HEK293T (cell line): ENCODE measurements at regions not wholly inside any gene's neighbourhood (a gene's known extent, or its start where the extent isn't known, plus 50 kb on each side); places are given as distances from the start of the nearest gene placed in this dataset.
"Not testable (repeated sequence)": the region's sequence is repeated elsewhere in the genome, so short reads cannot be mapped to it uniquely, and the experiment has no call there.

Source experiments
- CTCF ChIA-PET: fragments of 350-600 bp; formaldehyde crosslinking; extraction: SDS; loops from one replicate; lab custom pipeline; 2021; ENCODE audit warnings: antibody characterized with exemption, inconsistent platforms; lab: Yijun Ruan, JAX
- POLR2A ChIA-PET: fragments of 350-600 bp; formaldehyde crosslinking; extraction: SDS; loops from one replicate; lab custom pipeline; 2020; ENCODE audit warnings: antibody characterized with exemption, inconsistent platforms; lab: Yijun Ruan, JAX
- DNase-seq: peaks from one replicate; pipeline ENCODE4 v3.0.0; 2012; ENCODE audit warnings: mixed read lengths; ENCODE audit errors: extremely low spot score
- ARNT ChIP-seq: fragments of 450-650 bp; IDR thresholded peaks from 2 replicates; pipeline ENCODE4 v1.6.1; 2017; ENCODE audit warnings: mild to moderate bottlenecking
- BHLHE40 ChIP-seq: fragments of 450-650 bp; IDR thresholded peaks from 2 replicates; pipeline ENCODE4 v1.6.1; 2016; ENCODE audit warnings: mild to moderate bottlenecking, moderate library complexity, borderline replicate concordance
- CTBP1 ChIP-seq: fragments of 450-650 bp; IDR thresholded peaks from 2 replicates; pipeline ENCODE4 v1.6.1; 2016; ENCODE audit warnings: borderline replicate concordance
- ELF4 ChIP-seq: fragments of 450-650 bp; IDR thresholded peaks from 2 replicates; pipeline ENCODE4 v1.6.1; 2017; ENCODE audit warnings: antibody characterized with exemption
- FOXA1 ChIP-seq: fragments of 450-650 bp; IDR thresholded peaks from 2 replicates; pipeline ENCODE4 v1.6.1; 2016; ENCODE audit warnings: mild to moderate bottlenecking
- FOXK2 ChIP-seq: fragments of 450-650 bp; IDR thresholded peaks from 2 replicates; pipeline ENCODE4 v1.6.1; 2016; ENCODE audit warnings: mild to moderate bottlenecking
- FOXM1 ChIP-seq: fragments of 450-650 bp; IDR thresholded peaks from 2 replicates; pipeline ENCODE4 v1.6.1; 2017; ENCODE audit warnings: mild to moderate bottlenecking, borderline replicate concordance
- HDGF ChIP-seq: fragments of 450-650 bp; IDR thresholded peaks from 2 replicates; pipeline ENCODE4 v1.6.1; 2017; ENCODE audit warnings: antibody characterized with exemption, borderline replicate concordance
- L3MBTL2 ChIP-seq: fragments of 450-650 bp; conservative IDR thresholded peaks from 2 replicates; pipeline ENCODE4 v1.6.1; 2016; ENCODE audit warnings: mild to moderate bottlenecking
- LEF1 ChIP-seq: fragments of 450-650 bp; IDR thresholded peaks from 2 replicates; pipeline ENCODE4 v1.6.1; 2017; ENCODE audit warnings: mild to moderate bottlenecking, borderline replicate concordance
- NFRKB ChIP-seq: fragments of 450-650 bp; IDR thresholded peaks from 2 replicates; pipeline ENCODE4 v1.6.1; 2016; ENCODE audit warnings: mild to moderate bottlenecking, moderate library complexity
- SP1 ChIP-seq: fragments of 450-650 bp; IDR thresholded peaks from 2 replicates; pipeline ENCODE4 v1.6.1; 2017
- SUZ12 ChIP-seq: fragments of 450-650 bp; IDR thresholded peaks from 2 replicates; pipeline ENCODE4 v1.6.1; 2016; ENCODE audit warnings: mild to moderate bottlenecking
- TARDBP ChIP-seq: fragments of 450-650 bp; IDR thresholded peaks from 2 replicates; pipeline ENCODE4 v1.6.1; 2016
- ZNF384 ChIP-seq: fragments of 450-650 bp; IDR thresholded peaks from 2 replicates; pipeline ENCODE4 v1.6.1; 2016
- TF ChIP-seq, protein P1 (sequence below): fragments of 450-650 bp; IDR thresholded peaks from 2 replicates; pipeline ENCODE4 v1.6.1; 2016

DNA sequence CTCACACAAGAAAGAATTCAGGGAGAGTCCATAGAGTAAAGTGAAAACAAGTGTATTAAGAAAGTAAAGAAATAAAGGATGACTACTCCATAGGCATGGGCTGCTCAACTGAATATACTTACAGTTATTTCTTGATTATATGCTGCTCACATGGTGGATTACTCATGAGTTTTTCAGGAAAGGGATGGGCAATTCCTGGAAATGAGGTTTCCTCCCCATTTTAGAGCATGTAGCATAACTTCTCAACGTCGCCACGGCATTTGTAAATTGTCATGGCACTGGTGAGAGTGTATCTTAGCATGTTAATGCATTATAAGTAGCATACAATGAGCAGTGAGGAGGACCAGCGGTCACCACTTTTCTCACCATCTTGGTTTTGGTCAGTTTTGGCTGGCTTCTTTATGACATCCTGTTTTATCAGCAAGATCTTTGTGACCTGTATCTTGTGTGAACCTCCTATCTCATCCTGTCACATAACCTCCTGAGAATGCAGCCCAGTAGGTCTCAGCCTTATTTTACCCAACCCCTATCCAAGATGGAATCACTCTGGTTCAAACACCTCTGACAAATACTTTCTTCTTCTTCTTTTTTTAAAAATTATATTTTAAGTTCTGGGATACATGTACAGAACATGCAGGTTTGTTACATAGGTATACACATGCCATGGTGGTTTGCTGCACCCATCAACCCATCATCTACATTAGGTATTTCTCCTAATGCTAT lies 849.7 kb downstream of the TBL1XR1 start:
- ChIA-PET CTCF (no interaction called here), POLR2A (no interaction called here)
- no peak for DNase-seq
- TF ChIP-seq ZNF384 (no peak), CTBP1 (no peak), TARDBP (no peak), SUZ12 (no peak), BHLHE40 (no peak), FOXM1 (no peak), FOXA1 (no peak), L3MBTL2 (no peak), ARNT (no peak), ELF4 (no peak), LEF1 (no peak), FOXK2 (no peak), HDGF (no peak), NFRKB (no peak)
- TF ChIP-seq, protein P1, sequence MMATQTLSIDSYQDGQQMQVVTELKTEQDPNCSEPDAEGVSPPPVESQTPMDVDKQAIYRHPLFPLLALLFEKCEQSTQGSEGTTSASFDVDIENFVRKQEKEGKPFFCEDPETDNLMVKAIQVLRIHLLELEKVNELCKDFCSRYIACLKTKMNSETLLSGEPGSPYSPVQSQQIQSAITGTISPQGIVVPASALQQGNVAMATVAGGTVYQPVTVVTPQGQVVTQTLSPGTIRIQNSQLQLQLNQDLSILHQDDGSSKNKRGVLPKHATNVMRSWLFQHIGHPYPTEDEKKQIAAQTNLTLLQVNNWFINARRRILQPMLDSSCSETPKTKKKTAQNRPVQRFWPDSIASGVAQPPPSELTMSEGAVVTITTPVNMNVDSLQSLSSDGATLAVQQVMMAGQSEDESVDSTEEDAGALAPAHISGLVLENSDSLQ: no peak

DNA sequence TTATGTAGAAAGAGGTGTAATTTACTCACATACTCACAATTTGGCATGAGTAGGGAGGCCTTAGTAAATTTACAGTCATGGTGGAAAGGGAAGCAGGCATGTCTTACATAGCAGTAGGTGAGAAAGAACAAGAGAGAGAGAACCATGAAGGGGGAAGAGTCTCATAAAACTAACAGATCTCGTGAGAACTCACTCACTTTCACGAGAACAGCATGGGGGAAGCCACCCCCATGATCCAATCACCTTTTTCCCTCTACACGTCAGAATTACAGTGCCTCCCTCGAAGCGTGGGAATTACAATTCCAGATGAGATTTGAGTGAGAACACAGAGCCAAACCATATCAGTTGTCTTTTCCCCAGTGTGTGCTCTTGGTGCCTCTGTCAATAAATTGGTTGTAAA lies 855.3 kb downstream of the TBL1XR1 start:
- ChIA-PET POLR2A (no interaction called here), CTCF (interaction anchor here (0.6 kb wide), 1 partner anchor 87 kb away, joined by 7 read pairs; no protein-coding TSS in a partner anchor)
- TF ChIP-seq SP1 (no peak), L3MBTL2 (no peak), BHLHE40 (no peak), CTBP1 (no peak), FOXA1 (no peak), FOXK2 (no peak), SUZ12 (no peak), ELF4 (no peak), TARDBP (no peak), FOXM1 (no peak), HDGF (no peak), ZNF384 (no peak), NFRKB (no peak), ARNT (no peak), LEF1 (no peak)
- TF ChIP-seq, protein P1: no peak
- DNase-seq: no peak

DNA sequence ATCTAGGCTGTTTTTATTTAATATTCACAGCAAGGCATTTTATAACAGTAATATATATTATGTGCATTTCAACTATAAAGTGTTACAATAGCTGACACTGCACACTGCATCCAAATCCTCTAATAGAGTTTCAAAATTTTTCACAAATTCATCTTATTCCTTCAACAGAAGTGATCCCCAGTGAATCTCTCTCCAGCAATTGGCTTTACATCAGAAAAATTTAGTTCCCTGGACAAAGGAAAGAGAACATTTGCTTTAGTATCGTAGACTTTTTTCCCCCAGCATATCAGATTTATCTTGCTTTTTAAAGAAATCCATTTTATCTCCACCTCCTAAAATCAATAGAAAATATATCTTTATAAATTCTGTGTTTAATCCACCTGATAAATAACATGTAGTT lies 868.6 kb downstream of the TBL1XR1 start:
- TF ChIP-seq FOXM1 (no peak), CTBP1 (no peak), ELF4 (no peak), ARNT (no peak), HDGF (no peak), BHLHE40 (no peak), FOXA1 (no peak), FOXK2 (no peak), ZNF384 (no peak), NFRKB (no peak), SP1 (no peak), TARDBP (no peak)
- CTCF ChIA-PET: no interaction called here
- DNase-seq: no peak
- POLR2A ChIA-PET: no interaction called here

DNA sequence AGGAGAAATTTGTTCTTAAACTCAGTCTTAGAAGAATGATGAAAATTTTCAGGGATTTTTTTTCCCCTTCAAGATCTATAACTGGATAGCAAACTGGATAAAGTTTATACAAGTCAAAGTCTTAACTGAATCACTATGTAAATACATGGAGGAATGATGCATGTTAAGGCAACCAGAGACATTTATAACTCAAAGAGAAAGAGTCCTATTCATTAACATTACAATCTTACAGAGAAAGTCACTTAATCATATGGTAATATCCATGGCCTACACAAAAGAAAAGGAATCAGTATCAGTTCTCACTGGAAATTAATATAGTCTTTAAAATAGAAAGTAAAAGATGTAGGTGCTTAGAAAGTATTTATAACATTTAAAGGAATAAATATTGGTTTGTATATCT lies 869.1 kb downstream of the TBL1XR1 start:
- TF ChIP-seq SP1: no peak
- no peak for TF ChIP-seq SUZ12
- TF ChIP-seq NFRKB: no peak
- no peak for TF ChIP-seq ELF4
- TF ChIP-seq BHLHE40: no peak
- no peak for TF ChIP-seq ARNT
- no peak for TF ChIP-seq LEF1
- TF ChIP-seq FOXA1: no peak
- no peak for TF ChIP-seq FOXM1
- TF ChIP-seq FOXK2: no peak
- no peak for TF ChIP-seq CTBP1
- TF ChIP-seq, protein P1: no peak
- TF ChIP-seq L3MBTL2: no peak
- no peak for TF ChIP-seq ZNF384
- TF ChIP-seq HDGF: no peak
- POLR2A ChIA-PET: no interaction called here
- CTCF ChIA-PET: no interaction called here
- DNase-seq: no peak

DNA sequence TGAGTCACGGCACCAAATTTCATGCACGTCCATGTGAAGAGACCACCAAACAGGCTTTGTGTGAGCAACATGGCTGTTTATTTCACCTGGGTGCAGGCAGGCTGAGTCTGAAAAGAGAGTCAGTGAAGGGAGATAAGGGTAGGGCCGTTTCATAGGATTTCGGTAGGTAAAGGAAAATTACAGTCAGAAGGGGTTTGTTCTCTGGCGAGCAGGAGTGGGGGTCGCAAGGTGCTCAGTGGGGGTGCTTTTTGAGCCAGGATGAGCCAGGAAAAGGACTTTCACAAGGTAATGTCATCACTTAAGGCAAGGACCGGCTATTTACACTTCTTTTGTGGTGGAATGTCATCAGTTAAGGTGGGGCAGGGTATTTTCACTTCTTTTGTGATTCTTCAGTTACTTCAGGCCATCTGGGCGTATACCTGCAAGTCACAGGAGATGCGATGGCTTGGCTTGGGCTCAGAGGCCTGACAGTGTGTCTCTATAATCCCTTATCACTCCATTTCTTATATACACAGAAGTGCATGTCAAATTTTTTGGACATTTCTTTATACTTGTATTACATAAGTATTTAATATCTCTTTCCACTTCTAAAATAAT lies 870.3 kb downstream of the TBL1XR1 start:
- CTCF ChIA-PET, POLR2A ChIA-PET, DNase-seq: not testable (repeated sequence)

DNA sequence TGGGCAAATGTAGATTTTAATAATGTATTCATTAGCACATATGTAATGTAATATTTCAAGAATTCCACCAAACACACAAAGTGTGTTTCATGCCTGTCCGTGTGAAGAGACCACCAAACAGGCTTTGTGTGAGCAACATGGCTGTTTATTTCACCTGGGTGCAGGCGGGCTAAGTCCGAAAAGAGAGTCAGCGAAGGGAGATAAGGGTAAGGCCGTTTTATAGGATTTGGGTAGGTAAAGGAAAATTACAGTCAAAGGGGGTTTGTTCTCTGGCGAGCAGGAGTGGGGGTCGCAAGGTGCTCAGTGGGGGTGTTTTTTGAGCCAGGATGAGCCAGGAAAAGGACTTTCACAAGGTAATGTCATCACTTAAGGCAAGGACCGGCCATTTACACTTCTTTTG lies 875.8 kb downstream of the TBL1XR1 start:
- CTCF ChIA-PET, DNase-seq, POLR2A ChIA-PET: not testable (repeated sequence)
